NCI-H524 treated with DMSO at 0.1 percent for 48 hours (cell line): ENCODE measurements at regions not wholly inside any gene's neighbourhood (a gene's known extent, or its start where the extent isn't known, plus 50 kb on each side); places are given as distances from the start of the nearest gene placed in this dataset.
"Not testable (repeated sequence)": the region's sequence is repeated elsewhere in the genome, so short reads cannot be mapped to it uniquely, and the experiment has no call there.

Experiments
- DNase-seq: peaks from one replicate; lab custom pipeline; 2025; lab: John Stamatoyannopoulos, UW

DNA sequence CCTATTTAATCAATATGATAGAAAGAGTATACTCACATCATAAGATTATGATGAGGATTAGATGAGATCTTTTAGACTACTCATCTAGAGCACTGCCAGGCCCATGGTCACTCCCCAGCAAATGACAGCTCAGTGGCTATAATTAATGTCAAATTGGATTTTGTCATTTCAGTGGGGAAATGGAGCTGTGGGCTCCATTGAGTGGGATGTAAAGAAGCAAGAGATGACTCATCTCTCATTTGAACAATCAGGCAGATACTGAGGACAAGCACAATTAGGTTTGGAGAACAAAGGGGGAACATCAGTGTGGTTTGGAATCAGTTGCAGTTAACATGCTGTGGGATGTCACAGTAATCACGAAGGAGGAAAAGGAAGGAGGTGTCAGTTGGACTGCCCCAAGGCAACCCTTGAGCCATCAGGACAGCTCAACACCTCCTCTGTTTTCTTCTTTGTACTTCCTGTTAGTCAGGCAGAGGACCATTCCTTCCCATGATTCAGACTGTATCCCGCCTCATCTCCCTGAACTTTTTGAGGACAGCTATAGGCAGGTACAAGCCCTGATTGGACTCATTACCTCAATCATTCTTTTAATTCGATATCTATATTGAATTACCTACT lies 473.7 kb upstream of the ISX start:
- DNase-seq = no peak

DNA sequence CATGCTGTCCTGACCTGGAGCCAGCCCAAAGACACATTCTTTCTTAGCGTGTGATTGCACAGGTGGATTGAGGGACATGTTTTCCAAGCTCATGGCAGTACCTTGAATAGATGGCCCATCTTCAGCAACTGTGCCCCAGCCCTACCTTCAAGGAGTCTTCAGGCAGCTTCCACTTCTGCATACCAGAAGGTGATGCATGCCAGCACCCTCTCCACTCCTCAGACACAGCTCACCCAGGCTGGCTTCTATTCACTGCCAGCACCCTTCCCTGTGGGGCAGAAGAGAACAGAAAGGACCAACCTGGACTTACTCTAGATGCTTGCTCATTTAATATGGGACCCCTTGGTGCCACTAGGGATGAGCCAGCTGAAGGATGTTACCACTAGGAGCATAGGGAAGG lies 466.4 kb upstream of the ISX start:
- no peak for DNase-seq

DNA sequence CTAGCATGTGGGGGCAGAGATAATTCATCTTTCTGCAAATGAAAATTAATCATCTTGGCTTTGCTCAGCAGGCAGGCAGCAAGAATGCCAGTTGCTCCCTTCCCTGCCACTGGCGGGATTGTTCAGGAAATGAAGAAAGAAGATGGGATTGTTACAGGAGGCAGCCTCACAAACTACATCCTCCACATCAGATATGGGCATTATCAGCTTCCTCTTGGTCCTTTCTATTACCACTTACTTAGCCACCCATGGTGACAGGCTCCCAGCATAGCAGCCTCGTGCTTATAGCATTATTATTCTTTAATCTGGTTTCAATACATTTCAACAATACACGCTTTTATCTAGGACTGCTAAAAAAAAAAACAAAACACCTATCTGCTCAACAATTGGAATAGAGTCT lies 461.6 kb upstream of the ISX start:
- no peak for DNase-seq

DNA sequence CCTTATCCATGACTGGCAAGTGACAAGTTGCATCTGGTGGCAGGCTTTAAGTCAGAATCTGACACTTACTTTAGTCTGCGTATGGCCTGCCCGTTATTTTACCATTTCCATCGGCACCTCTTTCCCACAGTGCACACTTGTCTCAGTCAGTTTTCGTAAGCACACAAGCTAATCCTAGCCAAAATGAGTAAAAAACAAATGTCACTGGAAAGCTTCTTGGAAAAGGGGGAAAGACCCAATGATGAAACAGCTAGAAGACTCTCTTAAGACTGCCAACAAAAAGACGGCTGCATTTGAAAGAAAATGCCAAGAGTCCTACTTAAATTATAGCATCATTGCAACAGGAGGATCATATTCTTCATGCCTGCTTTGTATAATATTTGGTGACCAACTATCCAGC lies 457.9 kb upstream of the ISX start:
- DNase-seq = no peak

DNA sequence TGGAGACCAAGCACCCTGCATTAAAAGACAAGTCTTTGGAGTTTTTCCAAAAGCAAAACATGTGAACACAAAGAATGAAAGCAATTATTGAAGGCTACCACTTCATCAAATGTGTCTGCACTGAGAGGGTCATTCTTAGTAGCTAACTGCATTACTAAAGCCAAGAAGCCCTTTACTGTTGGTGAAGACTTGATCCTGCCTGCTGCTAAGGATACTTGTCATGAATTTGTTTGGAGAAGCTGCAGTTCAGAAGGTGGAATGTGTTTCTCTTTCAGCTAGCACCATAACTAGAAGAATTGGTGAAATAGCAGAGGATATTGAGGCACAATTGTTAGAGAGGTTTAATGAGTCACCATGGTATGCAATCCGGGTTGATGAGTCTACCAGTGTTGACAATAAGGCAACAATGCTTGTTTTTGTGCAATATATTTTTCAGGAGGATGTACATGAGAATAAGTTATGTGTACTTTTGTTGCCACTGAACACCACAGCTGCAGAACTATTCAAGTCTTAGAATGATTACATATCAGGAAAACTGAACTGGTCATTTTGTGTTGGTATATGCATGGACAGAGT lies 457.3 kb upstream of the ISX start:
- DNase-seq = no peak

DNA sequence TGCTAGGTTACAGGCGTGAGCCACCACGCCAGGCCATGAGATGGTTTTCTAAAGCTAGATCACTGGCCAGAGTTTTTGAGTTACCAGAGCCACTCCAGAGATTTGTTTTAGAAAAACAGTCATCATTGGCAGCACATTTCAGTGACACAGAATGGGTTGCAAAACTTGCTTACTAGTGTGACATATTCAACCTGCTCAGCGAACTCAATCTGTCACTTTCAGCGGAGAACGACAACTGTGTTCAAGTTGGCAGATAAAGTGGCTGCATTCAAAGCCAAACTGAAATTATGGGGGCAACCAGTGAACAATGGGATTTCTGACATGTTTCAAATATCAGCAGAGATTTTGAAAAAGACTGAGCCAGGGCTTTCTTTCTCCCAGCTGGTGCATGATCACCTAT lies 456.3 kb upstream of the ISX start:
- DNase-seq = no peak

DNA sequence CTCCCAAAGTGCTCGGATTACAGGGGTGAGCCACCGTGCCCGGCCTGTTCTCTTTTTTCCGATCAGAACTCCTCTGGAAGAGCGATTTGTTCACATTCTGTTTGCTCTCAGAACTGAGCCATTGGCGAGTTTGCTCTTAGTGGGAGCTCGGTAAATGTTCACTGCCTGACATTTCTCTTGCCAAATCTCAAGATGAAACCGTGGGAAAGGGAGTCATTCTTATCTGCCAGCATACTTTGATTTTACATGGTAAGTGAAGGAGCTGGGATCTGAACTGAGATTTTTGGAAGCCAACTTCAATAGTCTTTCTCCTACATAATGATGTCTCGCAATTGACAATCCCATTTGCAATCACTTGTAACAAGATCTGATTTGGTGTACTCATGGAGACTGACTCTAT lies 445.8 kb upstream of the ISX start:
- DNase-seq = no peak

DNA sequence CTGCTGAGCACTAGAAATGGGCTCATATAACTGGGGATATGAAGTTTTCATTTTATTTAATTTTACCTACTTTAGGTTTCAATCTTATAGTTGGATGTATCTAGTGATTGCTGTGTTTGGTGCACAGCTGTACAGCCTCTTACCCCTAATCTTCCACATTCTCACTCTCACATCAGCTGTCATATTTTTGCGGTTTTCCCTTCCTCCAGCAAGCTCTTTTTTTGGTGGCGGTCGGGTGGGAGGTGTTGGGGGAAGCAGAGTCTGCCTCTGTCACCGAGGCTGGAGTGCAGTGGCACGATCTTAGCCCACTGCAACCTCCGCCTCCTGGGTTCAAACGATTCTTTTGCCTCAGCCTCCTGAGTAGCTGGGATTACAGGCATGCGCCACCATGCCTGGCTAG lies 445.1 kb upstream of the ISX start:
- no peak for DNase-seq

DNA sequence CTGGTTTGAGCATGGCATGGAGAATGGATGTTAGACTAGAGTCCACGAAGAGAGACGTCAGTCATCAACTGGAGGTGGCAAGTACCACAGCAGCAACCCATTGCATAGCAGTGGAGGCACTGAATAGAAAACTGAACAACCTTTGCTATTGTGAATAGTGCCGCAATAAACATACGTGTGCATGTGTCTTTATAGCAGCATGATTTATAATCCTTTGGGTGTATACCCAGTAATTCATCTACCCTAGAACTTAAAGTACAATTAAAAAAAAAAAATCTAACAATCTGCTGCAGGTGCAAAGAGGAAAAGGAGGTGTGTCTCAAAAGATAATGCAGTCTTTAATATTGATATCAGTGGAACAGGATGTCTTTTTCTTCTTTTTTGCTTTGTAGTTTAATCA lies 443.4 kb upstream of the ISX start:
- DNase-seq = no peak

DNA sequence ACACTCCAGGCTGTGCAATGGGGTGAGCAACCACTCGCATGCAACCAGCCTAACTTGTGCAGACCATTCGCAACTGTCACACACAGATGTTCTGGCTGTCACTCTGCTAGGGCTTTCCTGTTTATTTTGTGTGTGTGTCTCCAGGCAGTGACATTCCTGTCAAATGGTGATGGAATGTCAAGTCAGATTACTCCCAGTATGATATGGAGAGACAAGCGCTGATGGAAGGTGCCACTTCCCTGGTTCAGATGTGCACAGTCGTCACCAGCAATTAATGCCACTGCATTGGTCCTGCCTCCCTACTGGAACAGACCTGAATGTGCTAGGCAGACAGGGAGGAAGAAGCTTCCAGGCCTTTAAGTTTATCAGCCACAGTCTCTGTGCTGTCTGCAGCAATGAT lies 442.4 kb upstream of the ISX start:
- no peak for DNase-seq

DNA sequence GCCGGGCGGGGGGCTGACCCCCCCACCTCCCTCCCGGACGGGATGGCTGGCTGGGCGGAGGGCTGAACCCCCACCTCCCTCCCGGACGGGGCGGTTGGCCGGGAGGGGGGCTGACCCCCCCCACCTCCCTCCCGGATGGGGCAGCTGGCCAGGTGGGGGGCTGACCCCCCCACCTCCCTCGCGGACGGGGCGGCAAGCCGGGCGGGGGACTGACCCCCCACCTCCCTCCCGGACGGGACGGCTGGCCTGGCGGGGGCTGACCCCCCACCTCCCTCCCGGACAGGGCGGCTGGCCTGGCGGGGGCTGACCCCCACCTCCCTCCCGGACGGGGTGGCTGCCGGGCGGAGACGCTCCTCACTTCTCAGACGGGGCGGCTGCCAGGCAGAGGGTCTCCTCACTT lies 440.1 kb upstream of the ISX start:
- DNase-seq = not testable (repeated sequence)

DNA sequence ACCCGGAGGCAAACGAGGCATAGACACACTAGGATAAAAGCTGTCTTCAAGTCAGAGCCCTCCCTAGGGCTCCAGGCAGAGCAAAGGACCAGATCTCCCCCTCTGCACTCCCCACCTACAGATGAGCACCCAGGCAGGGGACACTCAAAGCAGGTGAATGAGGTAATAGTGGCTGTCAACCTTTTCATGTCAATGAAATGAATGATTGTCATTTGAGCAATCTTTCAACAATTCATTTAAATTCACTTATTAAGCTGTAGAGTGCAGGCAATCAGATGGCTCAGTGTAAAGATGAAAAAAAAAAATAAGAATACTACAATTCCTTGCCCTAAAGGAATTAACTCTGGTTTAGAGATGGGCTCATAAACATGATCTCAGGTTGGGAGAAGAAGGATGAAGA lies 427.8 kb upstream of the ISX start:
- no peak for DNase-seq

DNA sequence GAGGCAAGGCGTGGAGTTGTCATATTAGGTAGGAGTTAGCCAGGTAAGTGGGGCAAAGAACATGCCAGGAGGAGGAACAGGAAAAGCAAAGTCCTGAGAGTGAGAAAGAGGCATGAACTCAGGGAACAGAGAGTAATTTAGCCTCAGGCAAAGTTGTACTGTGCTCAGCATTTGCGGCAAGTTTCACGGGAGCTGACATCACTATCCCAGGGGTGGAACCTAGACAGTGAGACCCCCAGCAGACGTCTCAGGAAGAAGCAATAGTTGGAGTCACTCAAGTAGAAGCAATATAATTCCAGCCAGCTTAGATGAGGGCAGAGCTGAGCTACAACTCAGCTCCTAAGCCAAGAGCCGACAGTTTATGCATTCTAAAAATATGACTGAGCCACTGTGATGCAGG lies 426.0 kb upstream of the ISX start:
- no peak for DNase-seq

DNA sequence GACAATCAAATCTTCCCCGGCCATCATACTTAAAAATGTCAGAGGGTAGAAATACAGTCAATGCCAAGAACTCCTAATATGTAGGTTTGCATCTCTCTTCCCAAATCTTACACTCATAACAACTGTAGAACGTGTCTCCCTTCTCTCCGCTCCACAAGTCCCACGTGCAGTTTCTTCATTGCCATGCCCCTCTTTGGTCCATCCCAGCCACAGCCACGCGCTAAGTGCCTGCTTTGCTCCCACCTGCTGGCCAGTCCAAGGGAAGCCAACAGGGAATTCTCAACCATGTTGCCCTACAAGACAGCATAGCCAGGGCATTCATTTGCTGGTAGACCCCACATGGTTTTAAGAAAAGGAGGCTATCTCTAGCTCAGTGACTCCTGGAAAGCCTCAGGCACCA lies 420.6 kb upstream of the ISX start:
- no peak for DNase-seq

DNA sequence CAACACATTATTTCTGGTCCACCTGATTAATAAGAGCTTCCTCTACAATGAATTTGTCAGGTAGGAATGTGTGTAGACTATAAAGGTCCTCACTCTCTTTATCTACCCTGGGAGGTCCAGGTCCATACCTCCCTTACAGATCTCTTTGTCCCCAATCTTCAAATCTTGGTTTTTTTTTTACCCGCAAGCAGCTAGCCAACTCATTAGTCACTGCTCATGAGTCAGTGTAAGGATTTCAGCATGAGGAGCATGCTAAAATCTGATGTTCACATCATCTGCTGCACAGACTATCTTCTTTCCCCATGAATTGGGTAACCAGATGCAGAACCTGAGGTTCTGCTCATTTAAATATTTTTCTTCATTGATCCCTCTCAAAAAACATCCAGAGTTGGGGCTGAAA lies 397.0 kb upstream of the ISX start:
- DNase-seq = no peak

DNA sequence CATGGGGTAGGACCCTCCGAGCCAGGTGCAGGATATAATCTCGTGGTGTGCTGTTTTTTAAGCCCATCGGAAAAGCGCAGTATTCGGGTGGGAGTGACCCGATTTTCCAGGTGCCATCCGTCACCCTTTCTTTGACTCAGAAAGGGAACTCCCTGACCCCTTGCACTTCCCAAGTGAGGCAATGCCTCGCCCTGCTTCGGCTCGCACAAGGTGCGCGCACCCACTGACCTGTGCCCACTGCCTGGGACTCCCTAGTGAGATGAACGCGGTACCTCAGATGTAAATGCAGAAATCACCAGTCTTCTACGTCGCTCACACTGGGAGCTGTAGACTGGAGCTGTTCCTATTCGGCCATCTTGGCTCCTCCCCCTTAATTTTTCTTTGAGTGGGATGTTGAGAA lies 382.9 kb upstream of the ISX start:
- not testable (repeated sequence) for DNase-seq

DNA sequence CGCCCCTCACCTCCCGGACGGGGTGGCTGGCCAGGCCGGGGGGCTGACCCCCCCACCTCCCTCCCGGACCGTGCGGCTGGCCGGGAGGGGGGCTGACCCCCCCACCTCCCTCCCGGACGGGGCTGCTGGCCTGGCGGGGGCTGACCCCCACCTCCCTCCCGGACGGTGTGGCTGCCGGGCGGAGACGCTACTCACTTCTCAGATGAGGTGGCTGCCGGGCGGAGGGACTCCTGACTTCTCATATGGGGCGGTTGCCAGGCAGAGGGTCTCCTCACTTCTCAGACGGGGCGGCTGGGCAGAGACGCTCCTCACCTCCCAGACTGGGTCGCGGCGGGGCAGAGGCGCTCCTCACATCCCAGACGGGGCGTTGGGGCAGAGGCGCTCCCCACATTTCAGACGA lies 381.7 kb upstream of the ISX start:
- DNase-seq = not testable (repeated sequence)

DNA sequence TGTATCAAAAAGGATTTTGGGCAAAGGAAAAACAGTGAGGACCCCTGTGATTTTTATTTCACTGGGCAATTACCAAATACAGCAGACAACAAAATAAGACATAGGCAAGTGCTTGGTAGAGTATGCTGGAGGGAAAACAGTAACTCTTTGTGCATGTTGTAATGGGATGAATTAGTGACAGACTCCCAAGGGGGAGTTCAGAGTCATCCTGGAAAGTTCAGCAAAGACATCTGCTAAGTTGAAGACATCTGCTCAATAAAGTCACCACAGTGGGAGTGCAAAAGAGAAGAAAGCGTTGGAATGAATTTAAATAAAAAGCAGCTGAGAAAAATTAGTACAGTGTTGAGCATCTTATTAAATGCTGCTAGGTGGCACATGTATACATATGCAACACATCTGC lies 378.8 kb upstream of the ISX start:
- DNase-seq = peak; percentile 47

DNA sequence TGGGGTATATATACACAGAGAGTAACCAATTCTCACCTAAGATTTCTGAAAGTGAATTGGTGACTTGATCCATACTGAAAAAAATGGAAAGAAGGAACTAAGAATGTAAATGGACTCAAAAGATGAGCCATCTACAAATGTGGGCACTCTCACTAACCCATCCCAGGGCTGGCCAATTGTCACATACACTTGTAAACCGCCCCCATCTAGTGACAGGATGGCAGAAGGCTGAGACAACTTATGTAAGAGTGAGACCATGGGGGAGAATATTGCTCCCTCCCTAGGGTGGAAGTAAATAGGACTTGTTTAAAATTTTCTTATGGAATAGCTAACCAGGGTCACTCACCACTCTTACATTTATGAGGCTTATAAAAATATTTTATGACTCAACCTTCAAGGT lies 377.1 kb upstream of the ISX start:
- DNase-seq = no peak

DNA sequence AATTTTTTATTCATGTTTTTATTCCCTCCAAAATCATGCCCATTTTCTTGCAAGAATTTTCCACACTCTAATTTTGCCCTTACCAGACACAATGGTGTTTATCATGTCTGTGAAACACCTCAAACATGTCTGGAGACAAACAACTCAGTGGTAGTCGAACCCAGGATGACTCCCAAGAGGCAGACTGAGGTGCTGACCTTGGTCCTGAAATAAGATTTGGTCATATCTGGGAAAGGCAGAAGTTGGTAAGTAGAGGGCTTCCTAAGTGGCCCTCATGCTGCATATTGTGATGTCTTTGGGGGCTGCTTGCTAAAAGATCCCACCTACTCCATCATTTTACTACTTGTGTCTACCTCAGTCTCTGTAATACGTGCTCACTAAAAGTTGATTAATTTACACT lies 369.4 kb upstream of the ISX start:
- DNase-seq = no peak

DNA sequence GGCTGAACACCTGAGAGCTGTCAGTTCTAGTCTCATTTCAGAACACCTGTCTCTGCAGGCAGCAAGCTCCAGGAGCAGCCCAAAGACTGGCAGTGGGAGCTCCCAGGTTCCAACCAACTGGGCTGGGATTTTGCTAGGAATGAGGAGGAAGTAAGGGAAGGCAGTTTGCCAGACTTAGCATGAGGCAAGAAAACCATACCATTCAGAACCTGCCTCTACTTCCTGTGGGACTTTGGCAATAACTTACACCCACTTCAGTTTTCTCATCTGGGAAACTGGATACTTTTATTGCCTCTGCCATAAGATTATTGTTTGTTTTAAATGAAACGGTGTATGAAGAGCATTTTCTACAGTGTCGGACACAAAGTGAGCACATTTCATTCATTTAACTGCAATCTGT lies 363.7 kb upstream of the ISX start:
- no peak for DNase-seq

DNA sequence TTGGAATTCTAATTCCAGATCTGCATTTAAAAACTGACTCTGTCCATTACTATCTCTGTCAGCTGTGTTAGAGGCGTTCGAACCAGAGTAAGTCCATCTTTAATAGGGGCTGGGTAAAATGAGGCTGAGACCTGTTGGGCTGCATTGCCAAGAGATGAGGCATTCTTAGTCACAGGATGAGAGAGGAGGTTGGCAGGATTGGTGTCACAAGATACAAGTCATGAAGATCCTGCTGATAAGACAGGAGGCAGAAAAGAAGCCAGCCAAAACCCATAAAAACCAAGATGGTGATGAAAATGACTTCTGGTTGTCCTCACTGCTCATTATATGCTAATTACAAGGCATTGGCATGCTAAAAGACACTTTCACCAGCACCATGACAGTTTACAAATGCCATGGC lies 356.3 kb upstream of the ISX start:
- no peak for DNase-seq

DNA sequence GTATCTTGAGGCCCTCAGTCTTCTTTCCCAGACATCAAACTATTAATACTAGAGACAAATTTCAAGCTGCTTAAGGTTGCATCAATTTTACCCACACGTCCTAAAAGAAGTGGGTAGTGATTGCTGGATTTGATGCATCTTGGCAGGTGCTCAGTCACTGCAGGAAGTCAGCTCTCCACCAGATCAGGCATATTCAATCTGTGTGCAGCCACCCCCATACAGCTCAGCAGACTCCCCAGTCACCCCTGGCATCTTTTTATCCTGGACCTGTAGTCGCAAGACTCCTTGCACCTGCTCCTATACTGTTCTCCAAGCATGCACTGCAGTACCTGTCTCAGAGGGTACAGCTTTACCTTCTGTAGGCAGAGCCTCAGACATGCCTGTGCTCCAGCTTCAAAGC lies 343.1 kb upstream of the ISX start:
- DNase-seq = no peak

DNA sequence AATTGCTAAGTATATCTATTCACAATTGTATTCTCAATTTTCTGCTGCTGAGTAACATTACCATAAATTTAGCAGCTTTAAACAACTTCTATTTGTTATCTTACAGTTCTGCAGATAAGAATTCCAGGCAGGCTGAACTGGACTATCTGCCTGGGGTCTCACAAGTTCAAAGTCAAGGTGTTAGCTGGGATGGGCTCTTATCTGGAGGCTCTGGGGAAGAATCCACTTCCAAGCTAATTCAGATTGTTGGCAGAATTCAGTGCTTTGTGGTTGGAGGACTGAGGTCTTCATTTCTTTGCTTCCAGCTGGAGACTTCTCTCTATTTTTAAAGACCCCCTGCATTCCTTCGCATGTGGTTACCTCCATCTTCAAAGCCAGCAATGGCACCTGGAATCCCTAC lies 329.9 kb upstream of the ISX start:
- DNase-seq = no peak
